Neural cell (in vitro differentiated cells): ENCODE measurements at regions not wholly inside any gene's neighbourhood (a gene's known extent, or its start where the extent isn't known, plus 50 kb on each side); places are given as distances from the start of the nearest gene placed in this dataset.
"Not testable (repeated sequence)": the region's sequence is repeated elsewhere in the genome, so short reads cannot be mapped to it uniquely, and the experiment has no call there.

Experiments
- EP300 ChIP-seq: fragments of 450-650 bp; conservative IDR thresholded peaks from 2 replicates; pipeline ENCODE4 v1.6.1; 2014; ENCODE audit warnings: antibody characterized with exemption, mild to moderate bottlenecking, moderate library complexity; ENCODE audit not compliant: poor library complexity, severe bottlenecking
- EZH2 ChIP-seq: fragments of 200-600, 300-800 bp; shearing (Covaris generic), sonication (generic); IDR thresholded peaks from 2 replicates; pipeline ENCODE4 v1.6.1; 2014; ENCODE audit warnings: antibody characterized with exemption, low read length, borderline replicate concordance, mild to moderate bottlenecking; ENCODE audit not compliant: insufficient read depth, poor library complexity, severe bottlenecking
- POLR2AphosphoS5 ChIP-seq: IDR thresholded peaks from 2 replicates; pipeline ENCODE4 v1.6.1; 2012
- RAD21 ChIP-seq: fragments of 450-650 bp; conservative IDR thresholded peaks from 2 replicates; pipeline ENCODE4 v1.6.1; 2014; ENCODE audit warnings: antibody characterized with exemption, mild to moderate bottlenecking, moderate library complexity
- SMC3 ChIP-seq: fragments of 450-650 bp; conservative IDR thresholded peaks from 2 replicates; pipeline ENCODE4 v1.6.1; 2014; ENCODE audit warnings: antibody characterized with exemption, mild to moderate bottlenecking, moderate library complexity; ENCODE audit not compliant: poor library complexity
- TAF1 ChIP-seq: IDR thresholded peaks from 2 replicates; pipeline ENCODE4 v1.6.1; 2012; ENCODE audit warnings: low read depth
- TF ChIP-seq, protein P1 (sequence below): fragments of 450-650 bp; IDR thresholded peaks from 2 replicates; pipeline ENCODE4 v1.5.1; 2014; ENCODE audit warnings: antibody characterized with exemption, mild to moderate bottlenecking, moderate library complexity; ENCODE audit not compliant: poor library complexity, severe bottlenecking
- TF ChIP-seq, protein P2 (sequence below): IDR thresholded peaks from 2 replicates; pipeline ENCODE4 v1.6.1; 2012; ENCODE audit warnings: borderline replicate concordance

DNA sequence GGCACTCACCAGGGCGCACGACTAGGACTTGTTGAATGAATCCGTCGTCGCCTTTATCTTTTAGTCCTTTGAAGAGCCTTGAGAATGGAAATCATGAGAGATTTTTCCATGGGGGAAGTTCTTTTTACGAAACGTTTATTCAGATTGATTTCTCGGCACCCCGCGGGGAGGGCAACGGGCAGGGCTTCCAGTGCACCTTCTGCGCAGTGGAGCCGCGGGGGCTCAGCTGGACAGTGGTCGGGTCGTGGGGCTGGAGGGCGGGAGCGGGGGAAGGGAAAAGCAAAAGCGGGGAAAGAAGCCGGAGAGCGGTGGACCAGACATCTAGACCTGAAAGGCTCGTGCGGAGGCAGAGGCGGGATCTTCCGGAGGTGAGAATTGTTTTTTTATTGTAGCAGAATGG lies 50.6 kb upstream of the NBPF20 start:
- not testable (repeated sequence) for TF ChIP-seq SMC3, EZH2, POLR2AphosphoS5, TAF1, EP300, RAD21
- TF ChIP-seq, protein P1, sequence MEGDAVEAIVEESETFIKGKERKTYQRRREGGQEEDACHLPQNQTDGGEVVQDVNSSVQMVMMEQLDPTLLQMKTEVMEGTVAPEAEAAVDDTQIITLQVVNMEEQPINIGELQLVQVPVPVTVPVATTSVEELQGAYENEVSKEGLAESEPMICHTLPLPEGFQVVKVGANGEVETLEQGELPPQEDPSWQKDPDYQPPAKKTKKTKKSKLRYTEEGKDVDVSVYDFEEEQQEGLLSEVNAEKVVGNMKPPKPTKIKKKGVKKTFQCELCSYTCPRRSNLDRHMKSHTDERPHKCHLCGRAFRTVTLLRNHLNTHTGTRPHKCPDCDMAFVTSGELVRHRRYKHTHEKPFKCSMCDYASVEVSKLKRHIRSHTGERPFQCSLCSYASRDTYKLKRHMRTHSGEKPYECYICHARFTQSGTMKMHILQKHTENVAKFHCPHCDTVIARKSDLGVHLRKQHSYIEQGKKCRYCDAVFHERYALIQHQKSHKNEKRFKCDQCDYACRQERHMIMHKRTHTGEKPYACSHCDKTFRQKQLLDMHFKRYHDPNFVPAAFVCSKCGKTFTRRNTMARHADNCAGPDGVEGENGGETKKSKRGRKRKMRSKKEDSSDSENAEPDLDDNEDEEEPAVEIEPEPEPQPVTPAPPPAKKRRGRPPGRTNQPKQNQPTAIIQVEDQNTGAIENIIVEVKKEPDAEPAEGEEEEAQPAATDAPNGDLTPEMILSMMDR: not testable (repeated sequence)
- TF ChIP-seq, protein P2, sequence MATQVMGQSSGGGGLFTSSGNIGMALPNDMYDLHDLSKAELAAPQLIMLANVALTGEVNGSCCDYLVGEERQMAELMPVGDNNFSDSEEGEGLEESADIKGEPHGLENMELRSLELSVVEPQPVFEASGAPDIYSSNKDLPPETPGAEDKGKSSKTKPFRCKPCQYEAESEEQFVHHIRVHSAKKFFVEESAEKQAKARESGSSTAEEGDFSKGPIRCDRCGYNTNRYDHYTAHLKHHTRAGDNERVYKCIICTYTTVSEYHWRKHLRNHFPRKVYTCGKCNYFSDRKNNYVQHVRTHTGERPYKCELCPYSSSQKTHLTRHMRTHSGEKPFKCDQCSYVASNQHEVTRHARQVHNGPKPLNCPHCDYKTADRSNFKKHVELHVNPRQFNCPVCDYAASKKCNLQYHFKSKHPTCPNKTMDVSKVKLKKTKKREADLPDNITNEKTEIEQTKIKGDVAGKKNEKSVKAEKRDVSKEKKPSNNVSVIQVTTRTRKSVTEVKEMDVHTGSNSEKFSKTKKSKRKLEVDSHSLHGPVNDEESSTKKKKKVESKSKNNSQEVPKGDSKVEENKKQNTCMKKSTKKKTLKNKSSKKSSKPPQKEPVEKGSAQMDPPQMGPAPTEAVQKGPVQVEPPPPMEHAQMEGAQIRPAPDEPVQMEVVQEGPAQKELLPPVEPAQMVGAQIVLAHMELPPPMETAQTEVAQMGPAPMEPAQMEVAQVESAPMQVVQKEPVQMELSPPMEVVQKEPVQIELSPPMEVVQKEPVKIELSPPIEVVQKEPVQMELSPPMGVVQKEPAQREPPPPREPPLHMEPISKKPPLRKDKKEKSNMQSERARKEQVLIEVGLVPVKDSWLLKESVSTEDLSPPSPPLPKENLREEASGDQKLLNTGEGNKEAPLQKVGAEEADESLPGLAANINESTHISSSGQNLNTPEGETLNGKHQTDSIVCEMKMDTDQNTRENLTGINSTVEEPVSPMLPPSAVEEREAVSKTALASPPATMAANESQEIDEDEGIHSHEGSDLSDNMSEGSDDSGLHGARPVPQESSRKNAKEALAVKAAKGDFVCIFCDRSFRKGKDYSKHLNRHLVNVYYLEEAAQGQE: not testable (repeated sequence)
